GM21423 (cell line): ENCODE measurements at regions not wholly inside any gene's neighbourhood (a gene's known extent, or its start where the extent isn't known, plus 50 kb on each side); places are given as distances from the start of the nearest gene placed in this dataset.

Experiments used
- ATAC-seq: cut with Tn5 transposase; IDR thresholded peaks from one replicate; pipeline ENCODE4 v1.9.1; 2021; ENCODE audit warnings: mild to moderate bottlenecking, moderate library complexity; ENCODE audit not compliant: unreplicated experiment

GRCh38 chr1:5436808-5437207 is 555.4 kb downstream of the NPHP4 start:
- ATAC-seq = no peak

GRCh38 chr1:5435414-5435813 is 556.8 kb downstream of the NPHP4 start:
- no peak for ATAC-seq

- no peak for ATAC-seq
Measured at GRCh38 chr1:5432436-5432835, 559.8 kb downstream of the NPHP4 start.

- ATAC-seq = no peak
Measured at GRCh38 chr1:5430911-5431697, 561.1 kb downstream of the NPHP4 start.

- no peak for ATAC-seq
Measured at GRCh38 chr1:5430136-5430535, 562.1 kb downstream of the NPHP4 start.

- no peak for ATAC-seq
Measured at GRCh38 chr1:5428351-5428750, 563.9 kb downstream of the NPHP4 start.

- ATAC-seq = no peak
Measured at GRCh38 chr1:5427026-5427613, 565.1 kb downstream of the NPHP4 start.

GRCh38 chr1:5424802-5425703 is 567.2 kb downstream of the NPHP4 start:
- no peak for ATAC-seq

GRCh38 chr1:5423109-5423508 is 569.1 kb downstream of the NPHP4 start:
- ATAC-seq = no peak

GRCh38 chr1:5419501-5419900 is 572.7 kb downstream of the NPHP4 start:
- ATAC-seq = no peak

GRCh38 chr1:5416518-5416917 is 575.7 kb downstream of the NPHP4 start:
- ATAC-seq = no peak

GRCh38 chr1:5415606-5416005 is 576.6 kb downstream of the NPHP4 start:
- no peak for ATAC-seq

GRCh38 chr1:5410652-5411051 is 581.6 kb downstream of the NPHP4 start:
- no peak for ATAC-seq

- no peak for ATAC-seq
Measured at GRCh38 chr1:5408401-5408800, 583.8 kb downstream of the NPHP4 start.

- ATAC-seq = no peak
Measured at GRCh38 chr1:5405263-5405662, 587.0 kb downstream of the NPHP4 start.

- ATAC-seq = no peak
Measured at GRCh38 chr1:5404412-5405203, 587.6 kb downstream of the NPHP4 start.

GRCh38 chr1:5403935-5404334 is 588.3 kb downstream of the NPHP4 start:
- ATAC-seq = no peak

GRCh38 chr1:5402618-5403017 is 589.6 kb downstream of the NPHP4 start:
- no peak for ATAC-seq

GRCh38 chr1:5399771-5400170 is 592.5 kb downstream of the NPHP4 start:
- no peak for ATAC-seq

GRCh38 chr1:5396593-5396992 is 595.6 kb downstream of the NPHP4 start:
- no peak for ATAC-seq

- no peak for ATAC-seq
Measured at GRCh38 chr1:5394111-5394510, 598.1 kb downstream of the NPHP4 start.
